ENCODE measurements at regions not wholly inside any gene's neighbourhood (a gene's known extent, or its start where the extent isn't known, plus 50 kb on each side); places are given as distances from the start of the nearest gene placed in this dataset.

DNA sequence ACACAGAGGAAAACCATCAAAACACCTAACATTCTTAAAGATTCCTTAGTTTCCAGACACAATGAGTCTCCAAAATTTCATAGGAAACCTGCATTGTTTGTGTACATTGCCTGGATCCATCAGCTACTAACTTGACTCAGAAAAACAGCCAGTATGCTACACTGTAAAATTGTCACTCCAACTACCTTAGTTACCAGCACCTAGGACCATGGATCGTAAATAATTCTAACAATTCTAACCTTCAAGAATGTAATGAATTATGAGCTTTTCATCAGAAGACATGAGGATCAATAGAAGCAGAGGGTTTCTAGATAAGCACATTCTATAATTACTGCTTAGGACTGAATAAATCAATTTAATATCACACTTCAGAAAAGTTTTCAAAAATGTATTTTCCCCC is 851.5 kb downstream of the SORCS1 start:
- H3K27ac Mint-ChIP-seq = no peak overlapping the region
- no peak overlapping the region for H3K4me3 Mint-ChIP-seq
- no peaks in the 10 kb centered on the region for H3K4me1 Mint-ChIP-seq (ENCODE audit: low read depth)
- no peaks in the 10 kb centered on the region for H3K9me3 Mint-ChIP-seq
- no peaks in the 10 kb centered on the region for H3K27me3 Mint-ChIP-seq (ENCODE audit: low read depth)
- no peaks in the 10 kb centered on the region for H3K36me3 Mint-ChIP-seq (ENCODE audit: low read depth)

DNA sequence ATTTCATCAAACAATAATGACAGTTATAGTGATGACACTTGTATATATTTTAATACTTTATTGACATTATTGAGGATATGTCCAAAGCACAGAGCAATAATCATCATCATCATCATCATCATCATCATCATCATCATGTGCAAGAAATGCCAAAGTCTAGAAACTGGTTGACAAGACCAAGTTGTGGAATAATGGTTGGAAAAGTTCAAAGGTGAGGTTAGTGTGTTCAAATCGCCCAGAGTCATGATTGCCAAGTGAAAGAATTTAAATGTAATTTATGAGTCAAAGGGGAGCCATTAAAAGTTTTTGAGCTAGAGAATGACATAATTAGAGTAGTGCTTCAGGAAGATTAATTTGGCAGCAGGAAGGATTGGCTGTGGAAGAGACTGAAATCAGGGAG is 852.4 kb downstream of the SORCS1 start:
- Mint-ChIP-seq H3K4me1 (ENCODE audit: low read depth) (no peaks in the 10 kb centered on the region), H3K9me3 (no peaks in the 10 kb centered on the region), H3K4me3 (no peak overlapping the region), H3K36me3 (ENCODE audit: low read depth) (no peaks in the 10 kb centered on the region), H3K27ac (no peak overlapping the region), H3K27me3 (ENCODE audit: low read depth) (no peaks in the 10 kb centered on the region)

DNA sequence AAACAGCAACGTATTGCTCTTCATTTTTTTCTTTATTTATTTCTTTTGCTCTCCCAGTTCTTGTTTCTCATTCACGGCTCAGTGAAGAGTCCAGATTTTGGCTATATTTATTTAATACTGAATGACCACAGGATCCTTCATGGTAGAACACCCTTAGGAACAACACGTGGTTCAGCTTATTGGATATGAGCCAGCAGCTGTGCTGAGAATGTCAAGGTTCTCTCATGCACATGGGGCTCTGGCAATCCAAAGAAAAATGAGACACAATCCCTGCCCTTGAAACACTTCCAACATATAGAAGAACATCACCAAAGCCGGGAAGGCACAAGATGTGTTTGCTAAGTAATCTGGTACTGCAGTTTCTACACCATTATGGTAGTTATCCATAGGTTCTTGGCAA is 852.9 kb downstream of the SORCS1 start:
- Mint-ChIP-seq H3K4me3 (no peak overlapping the region), H3K27me3 (ENCODE audit: low read depth) (no peaks in the 10 kb centered on the region), H3K36me3 (ENCODE audit: low read depth) (no peaks in the 10 kb centered on the region), H3K27ac (no peak overlapping the region), H3K4me1 (ENCODE audit: low read depth) (no peaks in the 10 kb centered on the region), H3K9me3 (no peaks in the 10 kb centered on the region)

DNA sequence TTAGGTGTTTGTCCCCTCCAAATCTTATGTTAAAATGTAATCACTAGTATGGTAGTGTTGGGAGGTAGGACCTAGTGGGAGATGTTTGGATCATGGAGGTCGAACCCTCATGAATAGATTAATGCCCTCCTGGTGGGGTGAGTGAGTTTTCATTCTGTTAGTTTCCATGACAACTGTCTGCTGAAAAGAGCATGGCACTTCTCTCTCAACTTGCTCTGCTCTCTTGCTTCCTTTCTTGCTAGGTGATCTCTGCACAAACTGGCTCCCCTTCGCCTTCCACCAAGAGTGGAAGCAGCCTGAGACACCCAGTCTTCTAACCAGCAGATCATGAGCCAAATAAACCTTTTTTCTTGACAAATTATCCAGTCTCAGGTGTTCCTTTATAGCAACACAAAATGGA is 853.9 kb downstream of the SORCS1 start:
- Mint-ChIP-seq H3K9me3 (no peaks in the 10 kb centered on the region), H3K4me1 (ENCODE audit: low read depth) (no peaks in the 10 kb centered on the region), H3K36me3 (ENCODE audit: low read depth) (no peaks in the 10 kb centered on the region), H3K27ac (no peak overlapping the region), H3K27me3 (ENCODE audit: low read depth) (no peaks in the 10 kb centered on the region), H3K4me3 (no peak overlapping the region)

DNA sequence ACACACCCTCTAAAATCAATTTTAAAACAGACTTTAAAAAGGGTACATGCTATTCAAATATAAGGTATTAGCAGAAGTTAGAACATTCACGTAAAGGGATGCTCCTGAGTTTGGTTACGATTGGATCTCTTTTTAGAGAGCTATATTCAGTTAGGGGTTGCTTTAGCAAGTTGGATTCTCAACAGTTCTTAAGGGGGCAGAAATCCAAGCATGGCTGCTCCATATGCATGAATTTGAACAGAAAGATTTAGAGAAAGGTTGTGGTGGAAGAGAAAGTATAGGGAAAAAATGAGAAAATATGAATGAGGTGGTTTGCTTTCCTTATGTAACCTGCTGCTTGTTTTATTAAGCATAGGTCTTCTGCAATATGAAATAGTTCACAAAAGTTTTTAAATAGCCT is 855.1 kb downstream of the SORCS1 start:
- H3K36me3 Mint-ChIP-seq (ENCODE audit: low read depth) = no peaks in the 10 kb centered on the region
- H3K27me3 Mint-ChIP-seq (ENCODE audit: low read depth) = no peaks in the 10 kb centered on the region
- no peak overlapping the region for H3K27ac Mint-ChIP-seq

DNA sequence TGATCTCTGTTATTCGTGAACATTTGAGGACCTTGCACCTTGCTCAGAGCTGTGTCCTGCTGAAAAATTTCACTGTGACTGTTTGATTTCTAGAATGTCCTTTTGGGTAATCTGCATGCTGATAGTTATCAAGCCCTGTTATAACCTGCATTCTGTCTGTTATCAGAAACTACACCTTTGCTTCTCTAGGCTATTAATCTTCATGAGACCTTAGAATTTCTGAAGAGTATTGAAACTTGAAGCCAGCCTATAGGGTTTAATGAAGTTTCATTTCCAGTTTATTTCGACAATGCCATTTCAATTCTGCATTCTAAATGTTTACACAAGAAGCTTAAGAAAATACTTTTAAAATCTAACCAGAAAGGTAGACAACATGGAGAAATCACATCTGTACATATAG is 856.2 kb downstream of the SORCS1 start:
- Mint-ChIP-seq H3K27ac (no peak overlapping the region), H3K27me3 (ENCODE audit: low read depth) (no peaks in the 10 kb centered on the region), H3K36me3 (ENCODE audit: low read depth) (no peaks in the 10 kb centered on the region), H3K9me3 (no peaks in the 10 kb centered on the region), H3K4me1 (ENCODE audit: low read depth) (no peaks in the 10 kb centered on the region), H3K4me3 (no peak overlapping the region)

More for the DNA sequence above, 855.1 kb downstream of the SORCS1 start:
- Mint-ChIP-seq H3K9me3 (no peaks in the 10 kb centered on the region), H3K4me1 (ENCODE audit: low read depth) (no peaks in the 10 kb centered on the region), H3K4me3 (no peak overlapping the region)

DNA sequence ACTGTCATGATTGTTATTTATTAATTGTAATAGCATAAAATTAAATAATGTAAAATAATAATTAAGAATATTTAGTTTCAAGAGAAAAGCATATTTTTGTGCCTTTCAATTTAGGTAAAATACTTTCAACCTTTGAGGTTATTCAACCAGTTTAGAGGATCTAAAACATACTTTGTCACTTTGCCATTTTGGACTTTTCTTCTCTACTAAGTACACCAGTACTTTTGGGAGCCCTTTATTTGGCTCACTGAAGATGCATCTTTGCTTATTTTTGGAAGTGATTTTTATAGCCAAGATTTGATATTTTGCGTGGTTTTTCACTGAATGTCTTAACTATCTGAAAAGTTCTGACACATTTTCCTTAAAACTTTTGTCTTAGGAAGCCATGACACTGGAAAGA is 860.5 kb downstream of the SORCS1 start:
- H3K4me1 Mint-ChIP-seq (ENCODE audit: low read depth) = no peaks in the 10 kb centered on the region
- H3K4me3 Mint-ChIP-seq = no peak overlapping the region
- no peaks in the 10 kb centered on the region for H3K9me3 Mint-ChIP-seq
- H3K27ac Mint-ChIP-seq = no peak overlapping the region
- no peaks in the 10 kb centered on the region for H3K27me3 Mint-ChIP-seq (ENCODE audit: low read depth)
- no peaks in the 10 kb centered on the region for H3K36me3 Mint-ChIP-seq (ENCODE audit: low read depth)

DNA sequence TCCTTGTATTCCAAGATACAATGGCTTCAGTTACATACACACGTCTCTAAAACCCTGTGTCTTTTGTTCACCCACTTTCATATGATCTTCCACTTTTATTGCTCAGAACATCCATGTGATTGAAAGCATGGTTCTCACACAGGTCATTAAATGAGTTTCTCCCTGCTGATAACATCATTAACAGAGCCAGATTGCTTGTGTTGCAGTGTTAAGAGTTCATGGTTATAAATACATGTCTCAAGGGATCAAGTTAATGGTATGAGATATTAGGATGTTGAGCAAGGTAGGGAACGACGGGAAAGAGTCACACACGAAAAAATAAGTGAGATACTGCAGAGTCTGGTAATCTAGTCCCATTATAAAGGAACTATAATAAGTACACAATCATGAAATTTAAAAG is 861.5 kb downstream of the SORCS1 start:
- no peak overlapping the region for H3K27ac Mint-ChIP-seq
- no peaks in the 10 kb centered on the region for H3K9me3 Mint-ChIP-seq
- H3K4me3 Mint-ChIP-seq = no peak overlapping the region
- H3K27me3 Mint-ChIP-seq (ENCODE audit: low read depth) = no peaks in the 10 kb centered on the region
- H3K36me3 Mint-ChIP-seq (ENCODE audit: low read depth) = no peaks in the 10 kb centered on the region
- no peaks in the 10 kb centered on the region for H3K4me1 Mint-ChIP-seq (ENCODE audit: low read depth)

DNA sequence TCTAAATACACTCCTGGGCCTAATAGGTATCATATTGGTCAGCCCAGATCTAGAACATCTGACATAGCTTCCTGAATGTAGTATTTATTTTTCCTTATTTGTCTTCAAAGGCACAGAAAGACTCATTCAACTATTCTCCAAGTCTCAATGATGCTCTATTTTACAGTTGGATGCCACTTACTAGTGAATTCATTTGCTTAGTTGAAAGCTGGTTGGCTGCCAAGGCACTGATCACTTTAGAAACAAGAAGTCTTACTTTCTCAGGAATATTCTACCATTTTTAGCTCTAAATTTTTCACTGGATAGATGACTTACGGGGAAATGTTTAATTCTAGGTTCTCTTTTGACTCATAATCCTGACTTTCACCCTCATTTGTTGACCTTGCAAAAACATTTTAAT is 863.4 kb downstream of the SORCS1 start:
- H3K9me3 Mint-ChIP-seq = no peaks in the 10 kb centered on the region
- no peaks in the 10 kb centered on the region for H3K4me1 Mint-ChIP-seq (ENCODE audit: low read depth)
- H3K4me3 Mint-ChIP-seq = no peak overlapping the region
- no peaks in the 10 kb centered on the region for H3K27me3 Mint-ChIP-seq (ENCODE audit: low read depth)
- no peaks in the 10 kb centered on the region for H3K36me3 Mint-ChIP-seq (ENCODE audit: low read depth)
- no peak overlapping the region for H3K27ac Mint-ChIP-seq

DNA sequence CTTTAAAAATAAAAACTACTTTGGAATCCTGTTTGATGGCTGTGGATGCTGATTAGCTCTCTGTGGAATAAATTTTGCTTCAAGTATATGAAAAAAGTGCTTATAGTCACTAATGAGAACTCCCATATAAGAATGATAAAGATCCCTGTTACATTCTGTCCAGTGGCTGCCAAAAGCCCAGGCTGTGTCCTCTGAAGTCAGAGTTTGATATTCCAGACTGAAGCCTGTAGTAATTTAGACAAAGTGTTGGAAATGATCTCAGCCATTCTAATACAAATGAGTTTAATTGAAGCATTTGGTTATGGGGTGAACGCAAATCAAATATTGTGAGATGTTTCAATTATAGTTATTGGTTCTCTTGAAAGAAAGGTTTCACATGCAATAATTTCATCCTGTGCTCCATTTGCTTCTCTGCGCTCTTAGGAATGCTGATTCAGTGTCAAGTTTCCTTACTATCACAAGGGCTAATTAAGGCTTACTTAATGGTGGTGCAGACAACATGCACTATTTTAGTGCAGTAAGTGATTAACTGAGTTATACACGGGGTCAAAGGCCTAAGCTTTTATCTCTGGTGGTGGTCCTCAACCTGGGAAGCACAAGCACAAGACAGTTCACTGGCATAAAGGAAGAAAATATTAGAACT is 867.6 kb downstream of the SORCS1 start:
- H3K27me3 Mint-ChIP-seq (ENCODE audit: low read depth) = no peaks in the 10 kb centered on the region

DNA sequence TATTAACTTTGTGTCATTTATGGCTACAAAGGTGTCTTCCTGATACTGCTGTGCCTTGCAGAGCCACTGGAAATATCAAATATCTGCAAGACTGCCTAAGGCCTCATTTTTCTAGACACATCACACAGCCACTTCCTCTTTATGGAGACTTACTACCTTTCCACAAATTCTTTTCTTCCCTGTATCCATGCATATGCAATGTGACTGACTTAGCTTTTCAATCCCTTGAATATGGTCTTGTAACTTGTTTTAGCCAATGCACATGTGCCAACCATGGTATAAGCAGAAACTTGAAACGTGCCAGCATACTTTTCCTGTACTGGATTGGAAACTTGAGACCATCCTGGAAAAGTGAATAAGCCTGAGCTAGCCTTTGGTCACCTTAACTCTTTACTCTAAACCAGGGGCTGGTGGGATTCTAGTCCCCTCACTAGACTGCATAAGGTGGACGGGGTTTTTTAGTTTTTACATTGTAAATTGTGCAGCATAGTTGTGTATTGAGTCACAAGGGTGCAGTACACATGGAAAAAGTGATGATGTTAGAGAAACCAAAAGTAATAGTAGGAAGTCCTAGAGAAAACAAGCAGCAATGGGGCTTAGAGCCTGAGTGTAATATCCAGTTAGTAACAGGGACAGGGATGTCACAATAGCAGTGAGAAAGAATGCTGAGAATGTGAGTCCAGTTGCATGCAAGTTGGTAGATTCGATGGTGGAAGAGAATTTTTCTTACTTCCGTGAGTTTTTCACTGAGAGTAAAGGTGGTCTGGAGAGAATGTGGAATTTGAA is 879.5 kb downstream of the SORCS1 start:
- H3K4me1 Mint-ChIP-seq (ENCODE audit: low read depth) = no peaks in the 10 kb centered on the region
- no peaks in the 10 kb centered on the region for H3K36me3 Mint-ChIP-seq (ENCODE audit: low read depth)
- H3K27me3 Mint-ChIP-seq (ENCODE audit: low read depth) = no peaks in the 10 kb centered on the region
- no peak overlapping the region for H3K4me3 Mint-ChIP-seq
- no peak overlapping the region for H3K27ac Mint-ChIP-seq
- peaks cover 15% of the 10 kb centered on the region for H3K9me3 Mint-ChIP-seq

More for the DNA sequence above, 867.6 kb downstream of the SORCS1 start:
- Mint-ChIP-seq H3K9me3 (peaks cover 5% of the 10 kb centered on the region), H3K36me3 (ENCODE audit: low read depth) (no peaks in the 10 kb centered on the region), H3K27ac (no peak overlapping the region), H3K4me3 (no peak overlapping the region), H3K4me1 (ENCODE audit: low read depth) (no peaks in the 10 kb centered on the region)

DNA sequence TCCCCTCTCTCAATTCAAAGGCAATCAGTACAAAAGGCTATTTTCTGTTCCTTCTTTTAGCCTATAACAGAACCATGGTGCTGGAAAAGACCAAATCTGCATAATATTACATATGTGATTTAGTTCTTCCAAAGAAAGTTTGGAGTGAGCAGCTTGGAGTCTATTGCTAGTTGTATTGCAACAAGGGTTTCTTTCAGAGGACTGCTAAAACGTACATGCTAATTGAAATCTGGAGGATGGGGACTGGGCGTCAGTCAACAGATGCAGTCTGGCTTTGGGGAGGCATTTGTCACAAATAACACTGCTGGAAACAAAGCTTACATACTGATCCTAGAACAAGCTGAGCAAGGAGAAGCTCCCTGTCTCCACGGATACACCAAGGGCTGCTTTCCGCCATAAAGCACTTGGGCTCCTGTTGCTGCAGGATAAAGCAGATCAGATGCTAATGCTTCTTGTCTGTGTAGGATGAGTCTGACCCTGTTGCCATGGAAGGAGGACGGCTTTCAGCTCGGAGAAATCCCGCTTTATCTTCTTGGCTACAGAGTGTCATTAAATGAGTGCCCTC is 883.5 kb downstream of the SORCS1 start:
- Mint-ChIP-seq H3K4me1 (ENCODE audit: low read depth) (no peaks in the 10 kb centered on the region), H3K36me3 (ENCODE audit: low read depth) (no peaks in the 10 kb centered on the region), H3K4me3 (no peak overlapping the region), H3K9me3 (peaks cover 15% of the 10 kb centered on the region), H3K27me3 (ENCODE audit: low read depth) (no peaks in the 10 kb centered on the region), H3K27ac (no peak overlapping the region)

DNA sequence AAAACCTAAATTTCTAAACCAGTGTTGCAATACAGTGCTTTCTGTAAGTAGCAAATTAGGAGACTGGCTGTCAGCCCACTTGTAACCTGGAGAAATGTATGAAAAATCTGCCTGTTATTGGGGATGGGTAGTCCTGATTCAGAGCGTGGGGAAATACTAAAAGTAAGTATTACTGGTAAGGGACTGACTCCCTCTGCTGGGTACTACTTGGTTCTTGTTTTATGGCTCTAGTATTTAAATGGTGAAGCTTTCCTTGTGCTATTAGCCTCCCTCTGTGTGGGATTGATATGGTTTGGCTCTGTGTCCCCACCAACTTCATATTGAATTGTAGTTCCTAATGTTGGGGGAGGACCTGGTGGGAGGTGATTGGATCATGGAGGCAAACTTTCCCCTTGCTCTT is 886.1 kb downstream of the SORCS1 start:
- Mint-ChIP-seq H3K36me3 (ENCODE audit: low read depth) (no peaks in the 10 kb centered on the region), H3K4me3 (no peak overlapping the region), H3K27ac (no peak overlapping the region), H3K9me3 (peaks cover 15% of the 10 kb centered on the region), H3K27me3 (ENCODE audit: low read depth) (no peaks in the 10 kb centered on the region), H3K4me1 (ENCODE audit: low read depth) (no peaks in the 10 kb centered on the region)

DNA sequence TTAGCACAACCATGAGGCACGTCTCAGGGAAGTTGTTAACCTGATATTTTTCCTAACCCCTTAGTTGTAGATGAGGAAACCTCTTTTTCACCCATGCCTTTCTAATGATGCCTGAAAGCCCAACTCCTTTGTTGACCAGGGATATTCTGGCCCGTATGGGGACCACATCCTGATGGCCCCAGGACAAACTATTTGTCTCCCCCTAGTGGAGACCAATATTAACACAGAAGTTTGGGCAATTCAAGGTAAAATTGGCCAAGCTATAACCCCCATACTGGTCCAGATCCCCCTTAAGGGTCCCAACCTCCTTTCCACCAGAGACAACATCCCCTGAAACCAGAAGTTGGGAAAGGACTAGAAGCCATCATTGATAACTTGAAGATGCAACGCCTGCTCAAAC is 893.3 kb downstream of the SORCS1 start:
- Mint-ChIP-seq H3K9me3 (peaks cover 4% of the 10 kb centered on the region), H3K4me3 (no peak overlapping the region), H3K27me3 (ENCODE audit: low read depth) (no peaks in the 10 kb centered on the region), H3K4me1 (ENCODE audit: low read depth) (no peaks in the 10 kb centered on the region), H3K36me3 (ENCODE audit: low read depth) (no peaks in the 10 kb centered on the region), H3K27ac (no peak overlapping the region)

DNA sequence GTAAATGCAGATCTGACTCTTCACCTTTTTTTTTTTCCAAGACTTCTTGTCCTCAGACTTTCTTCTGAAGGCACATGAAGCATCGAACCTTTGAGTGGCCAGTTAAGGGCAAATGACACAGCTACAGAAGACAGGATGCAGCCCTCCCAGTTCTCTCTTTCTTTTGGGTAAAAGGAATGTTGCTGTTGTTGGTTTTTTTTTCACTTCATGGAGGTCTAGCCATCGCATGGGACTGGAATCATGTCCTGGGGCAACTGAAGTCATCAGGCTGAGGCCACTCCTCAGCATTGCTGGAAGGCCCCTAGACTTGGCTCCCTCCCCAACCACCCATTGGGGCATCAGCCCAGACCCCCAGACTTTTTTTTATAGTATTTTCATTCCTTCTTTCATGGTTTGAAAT is 896.5 kb downstream of the SORCS1 start:
- Mint-ChIP-seq H3K27ac (no peak overlapping the region), H3K4me1 (ENCODE audit: low read depth) (no peaks in the 10 kb centered on the region), H3K27me3 (ENCODE audit: low read depth) (no peaks in the 10 kb centered on the region), H3K36me3 (ENCODE audit: low read depth) (no peaks in the 10 kb centered on the region), H3K9me3 (peaks cover 4% of the 10 kb centered on the region), H3K4me3 (no peak overlapping the region)
